GM19395 (cell line): ENCODE measurements at regions not wholly inside any gene's neighbourhood (a gene's known extent, or its start where the extent isn't known, plus 50 kb on each side); places are given as distances from the start of the nearest gene placed in this dataset.

Experiments
- ATAC-seq: cut with Tn5 transposase; IDR thresholded peaks from one replicate; pipeline ENCODE4 v1.9.1; 2021; ENCODE audit warnings: mild to moderate bottlenecking, moderate library complexity; ENCODE audit not compliant: unreplicated experiment

DNA sequence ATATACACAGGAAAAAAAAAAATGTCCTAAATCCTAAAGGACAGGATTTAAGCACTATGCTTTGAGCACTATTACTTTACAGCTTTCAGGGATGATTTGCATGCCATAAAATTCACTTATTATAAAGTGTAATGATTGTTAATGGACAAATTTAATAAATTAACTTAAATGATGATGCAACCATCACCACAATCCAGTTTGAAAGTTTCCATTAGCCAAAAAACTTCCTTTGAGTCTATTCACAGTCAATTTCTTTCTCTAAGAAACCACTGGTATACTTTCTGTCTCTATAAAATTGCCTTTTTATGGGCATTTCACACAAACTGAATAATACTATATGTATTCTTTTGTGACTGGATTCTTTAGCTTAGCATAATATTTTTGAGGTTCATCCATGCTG is 111.1 kb upstream of the RIOK3 start:
- no peak for ATAC-seq

DNA sequence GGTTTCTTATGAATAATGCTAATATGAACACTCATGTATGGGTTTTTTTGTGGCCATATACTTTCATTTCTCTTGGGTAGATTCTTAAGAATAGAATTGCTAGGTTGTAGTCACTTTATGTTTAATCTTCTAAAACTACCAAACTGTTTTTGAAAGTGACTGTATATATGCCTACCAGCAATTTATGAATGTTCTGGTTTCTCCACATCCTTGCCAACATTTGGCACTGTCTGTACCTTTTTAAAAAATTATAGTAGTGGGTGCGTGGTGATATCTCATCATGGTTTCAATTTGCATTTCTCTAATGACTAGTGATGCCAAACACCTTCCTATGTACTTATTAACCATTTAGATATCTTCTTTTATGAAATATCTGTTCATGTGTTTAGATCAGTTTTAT is 110.6 kb upstream of the RIOK3 start:
- no peak for ATAC-seq

DNA sequence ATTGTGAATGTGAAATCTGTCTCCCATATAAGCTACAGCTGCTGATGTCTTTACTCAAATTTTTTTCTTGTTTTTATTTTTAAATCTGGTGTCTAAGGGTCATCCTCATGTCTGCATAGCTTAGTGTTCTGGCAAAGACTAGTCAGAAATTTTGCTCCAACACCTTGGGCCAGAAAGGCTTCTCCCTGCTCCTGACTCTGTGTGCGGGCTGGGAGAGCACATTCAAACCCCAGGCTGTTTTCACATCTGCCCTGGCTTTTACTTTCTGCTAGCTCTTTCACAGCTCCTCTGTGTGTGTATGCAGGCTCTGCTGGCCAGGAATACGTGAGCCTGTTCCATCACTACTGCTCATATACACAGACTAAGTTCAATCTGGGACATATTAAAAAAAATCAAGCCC is 102.9 kb upstream of the RIOK3 start:
- no peak for ATAC-seq

DNA sequence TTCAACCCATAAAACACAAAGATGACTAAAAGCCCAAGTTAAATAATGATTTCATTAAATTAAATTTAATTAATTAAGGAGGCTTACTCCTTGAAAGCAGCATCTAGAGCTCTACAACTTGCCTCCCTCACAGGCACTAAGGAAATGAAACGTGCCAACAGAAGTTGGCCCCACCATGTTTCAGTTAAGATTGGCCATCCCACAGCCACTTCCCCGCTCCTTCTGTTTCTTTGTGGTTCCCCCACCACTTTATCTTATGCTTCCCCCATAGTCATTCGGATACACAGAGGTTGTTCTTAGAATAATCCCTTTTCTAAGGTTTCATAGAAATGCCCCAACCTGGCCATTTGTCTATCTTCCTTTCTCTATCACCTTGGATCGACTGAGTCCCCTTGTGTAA is 101.6 kb upstream of the RIOK3 start:
- no peak for ATAC-seq

DNA sequence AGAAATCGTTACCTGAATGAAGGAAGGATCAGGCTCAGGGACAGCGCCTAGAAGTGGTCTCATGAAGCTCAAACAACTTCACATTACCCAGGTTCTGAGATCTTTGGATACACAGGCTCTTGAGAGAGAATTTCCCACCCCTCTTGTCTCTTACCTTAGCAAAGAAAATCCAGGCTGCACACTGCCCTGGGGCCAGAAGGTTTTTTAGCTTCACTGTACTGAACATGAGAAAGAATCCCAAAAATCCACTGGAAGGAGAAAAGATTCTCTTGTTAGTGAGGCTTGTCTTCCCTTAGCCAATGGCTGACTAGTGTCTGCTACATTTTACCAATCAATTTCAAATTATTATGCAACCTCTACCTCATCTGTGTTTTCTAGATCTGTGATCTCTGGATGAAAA is 101.0 kb upstream of the RIOK3 start:
- no peak for ATAC-seq

DNA sequence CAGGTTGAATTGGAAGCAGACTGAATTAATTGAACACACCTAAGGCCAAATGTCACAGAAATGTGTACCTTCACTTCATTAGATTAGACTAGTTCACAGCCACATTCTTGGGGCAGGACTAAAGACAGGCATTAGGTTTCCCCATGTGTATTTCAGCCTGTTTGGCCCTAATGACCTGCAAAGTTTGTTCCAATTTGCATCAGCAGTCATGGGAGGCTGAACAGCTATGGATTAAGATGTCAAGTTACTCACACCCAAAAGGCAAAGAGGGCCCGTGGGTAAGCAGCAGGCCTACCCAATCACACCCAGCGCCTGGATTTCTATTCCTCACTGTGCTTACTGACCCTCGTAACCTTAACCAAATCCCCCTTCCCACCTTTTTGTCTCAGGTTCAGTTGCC is 99.6 kb upstream of the RIOK3 start:
- no peak for ATAC-seq

DNA sequence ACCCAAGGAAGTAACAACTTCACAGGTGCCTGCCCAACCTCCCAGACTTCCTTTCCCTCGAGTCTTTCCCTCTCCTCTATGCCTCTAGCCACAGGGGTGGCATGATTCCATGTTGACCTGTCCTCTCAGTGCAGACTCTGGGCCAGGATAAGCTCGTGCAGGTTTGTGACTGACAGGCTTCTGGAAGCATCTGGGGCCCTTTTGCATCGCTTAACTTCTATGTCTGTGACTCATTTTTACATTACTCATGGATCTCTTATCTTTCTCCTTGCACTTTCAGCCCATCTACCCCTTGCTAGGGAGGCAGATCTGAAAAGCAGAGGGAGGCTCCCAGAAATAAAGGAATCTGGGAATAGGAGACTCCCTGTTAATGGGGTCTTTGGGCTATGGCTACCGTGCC is 98.5 kb upstream of the RIOK3 start:
- ATAC-seq = no peak

DNA sequence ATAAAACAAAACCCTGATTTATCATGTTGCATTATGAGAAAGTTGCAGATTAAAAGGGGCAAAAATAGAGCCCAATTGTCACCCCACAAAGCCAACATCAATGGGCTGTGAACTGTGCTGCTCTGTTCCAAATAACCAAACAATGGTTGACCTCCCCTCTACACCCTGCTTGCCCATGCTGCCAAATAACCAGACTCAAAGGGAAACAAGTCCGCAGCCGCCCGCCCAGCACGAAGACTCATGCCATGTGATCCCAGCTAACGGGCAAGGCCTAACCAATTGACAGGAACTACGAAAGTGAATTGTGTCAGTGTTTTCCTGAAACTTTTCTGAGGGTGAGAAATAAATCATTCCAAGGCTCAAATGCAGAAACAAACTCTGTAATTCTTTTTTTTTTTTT is 97.9 kb upstream of the RIOK3 start:
- ATAC-seq = no peak

DNA sequence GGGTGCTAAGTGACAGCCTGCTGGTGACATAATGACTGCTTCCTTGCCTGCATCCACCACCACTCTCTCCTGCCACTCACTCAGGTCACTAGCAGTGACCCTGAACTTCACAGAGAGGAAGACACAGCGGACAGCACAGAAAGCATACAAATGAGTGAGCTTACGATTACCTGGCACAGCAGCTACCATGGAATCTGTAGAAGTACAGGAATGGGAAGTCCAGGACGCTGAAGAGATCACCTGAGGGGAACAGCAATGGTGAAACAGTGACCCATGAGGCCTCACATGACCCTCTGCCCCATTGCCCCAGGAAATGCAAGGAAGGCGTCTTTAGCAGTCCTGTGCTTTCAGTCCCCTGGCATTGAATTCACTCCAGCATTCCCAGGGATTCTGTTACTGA is 96.7 kb upstream of the RIOK3 start:
- no peak for ATAC-seq

DNA sequence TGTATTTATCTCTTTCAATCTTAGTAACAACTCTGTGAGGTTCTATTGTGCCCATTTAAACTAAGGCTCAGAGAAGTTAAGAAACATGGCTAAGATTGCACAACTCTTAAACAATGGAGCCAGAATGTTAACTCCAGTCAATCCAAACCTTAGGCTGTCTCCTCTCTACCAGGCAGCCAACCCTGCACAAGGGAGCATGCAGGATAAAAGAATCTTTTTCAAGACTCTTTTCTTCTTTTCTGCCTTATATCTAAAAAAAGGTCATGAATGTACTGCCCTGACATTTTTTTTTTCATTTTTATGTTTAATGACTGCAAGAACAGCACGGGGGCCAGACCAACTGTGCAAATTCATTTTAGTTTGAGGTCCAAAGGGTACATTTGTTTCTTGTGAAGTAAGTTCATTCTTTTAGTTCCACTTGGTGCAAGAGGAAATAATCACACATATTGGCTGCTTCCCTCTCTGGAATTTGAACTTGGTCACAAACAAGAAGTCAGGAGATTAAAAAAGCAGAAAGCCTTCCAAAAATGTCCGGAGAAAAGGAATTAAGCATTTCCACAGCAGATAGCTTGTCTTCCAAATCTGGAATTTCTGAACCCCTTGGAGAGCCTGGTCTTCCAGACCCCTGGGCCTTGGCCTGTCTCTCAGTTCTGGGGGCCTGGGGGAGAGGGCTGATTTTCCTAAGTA is 96.0 kb upstream of the RIOK3 start:
- no peak for ATAC-seq

DNA sequence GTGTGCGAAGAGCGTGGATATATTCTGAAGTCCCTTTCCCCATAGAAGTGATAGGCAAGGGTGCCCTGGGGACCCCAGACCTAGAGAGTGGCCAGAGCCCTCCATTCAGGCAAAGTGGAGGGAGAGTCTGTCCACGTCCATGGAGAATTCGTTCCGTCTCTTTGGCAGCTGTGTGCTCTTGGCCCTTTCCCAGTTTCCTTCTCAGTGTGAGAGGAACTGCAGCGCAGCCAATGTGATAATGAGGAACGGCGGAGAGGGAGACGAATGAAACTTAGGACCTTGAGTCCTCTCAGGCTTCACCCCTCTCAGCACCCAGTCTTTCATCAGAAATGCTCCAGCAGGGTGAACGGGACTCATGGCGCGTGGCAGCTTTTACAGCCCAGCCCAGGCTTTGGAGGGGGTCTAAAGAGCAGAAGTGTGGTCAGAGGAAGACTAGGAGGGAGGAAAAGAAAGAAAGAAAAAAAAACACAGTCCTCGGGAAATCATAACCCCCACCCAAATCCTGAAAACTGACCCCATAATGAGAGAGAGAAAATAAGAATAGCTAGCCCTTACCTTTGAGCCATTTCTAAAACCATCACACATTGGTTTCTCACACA is 95.0 kb upstream of the RIOK3 start:
- no peak for ATAC-seq

DNA sequence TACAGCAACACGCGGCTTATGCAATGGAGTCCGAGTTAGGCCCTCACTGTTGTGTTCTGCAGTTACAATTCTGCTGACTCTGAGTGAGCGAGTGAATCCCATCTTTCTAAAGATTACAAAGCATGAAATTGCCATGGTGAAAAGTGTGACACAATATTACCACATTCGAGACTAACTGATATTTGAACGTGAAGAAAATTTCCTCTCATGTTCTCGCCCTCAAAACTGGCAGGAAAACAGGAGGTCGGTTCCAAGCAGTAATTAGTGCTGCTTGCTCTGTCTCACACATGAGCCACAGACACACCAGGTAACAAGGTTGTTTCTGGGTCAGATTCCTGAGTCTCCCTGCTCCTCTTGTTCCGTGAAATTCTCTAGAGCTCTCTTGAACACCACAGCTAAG is 93.7 kb upstream of the RIOK3 start:
- no peak for ATAC-seq

DNA sequence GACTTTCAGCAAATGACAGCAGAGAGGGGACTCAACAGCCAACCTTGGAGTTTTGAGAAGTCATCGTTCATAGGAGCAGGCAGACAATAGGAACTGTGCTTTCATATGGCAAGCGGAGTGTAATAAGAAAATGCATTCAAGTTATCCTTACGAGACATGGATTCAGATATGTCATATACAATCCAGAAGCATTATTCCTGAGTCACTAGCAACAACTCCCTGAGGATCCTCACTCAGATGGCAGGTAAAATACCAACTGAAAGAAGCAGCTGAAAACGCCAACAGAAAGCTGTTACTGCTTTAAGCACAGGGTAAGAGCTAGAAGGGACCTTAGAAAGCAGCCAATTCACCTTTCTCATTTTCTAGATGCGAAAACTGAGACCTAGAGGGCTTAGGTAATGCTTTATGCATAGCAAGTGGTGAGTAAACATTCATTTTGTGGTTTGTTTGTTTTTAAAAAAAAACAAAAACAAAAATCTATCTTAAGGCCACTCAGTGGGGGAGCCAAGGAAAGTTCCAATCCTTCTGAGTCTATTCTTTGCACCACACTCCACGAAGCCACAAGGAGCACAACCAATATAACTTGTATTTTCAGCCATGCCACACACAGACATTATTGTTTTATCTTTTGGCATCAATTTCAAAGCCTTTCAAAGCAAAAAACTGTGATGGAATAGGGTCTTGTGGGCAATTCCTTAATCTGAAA is 89.1 kb upstream of the RIOK3 start:
- no peak for ATAC-seq

DNA sequence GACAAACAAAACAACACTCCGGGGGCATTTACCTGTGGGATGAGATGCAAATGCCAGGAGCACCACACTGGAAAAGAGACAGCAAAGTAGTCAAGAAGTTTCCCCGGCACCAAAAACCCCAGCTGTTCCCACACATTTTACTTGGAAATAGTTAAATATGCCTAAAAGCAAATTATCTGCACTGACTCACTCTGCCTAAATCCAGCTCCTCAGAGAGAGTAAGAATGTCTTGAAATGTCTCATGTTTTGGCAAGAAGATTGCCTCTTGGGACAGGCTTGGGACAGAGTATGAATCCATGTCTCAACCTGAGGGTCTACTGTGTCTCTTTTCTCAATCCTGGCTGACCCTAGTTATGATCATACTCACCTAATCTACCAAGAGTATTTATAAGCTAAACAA is 87.5 kb upstream of the RIOK3 start:
- no peak for ATAC-seq

DNA sequence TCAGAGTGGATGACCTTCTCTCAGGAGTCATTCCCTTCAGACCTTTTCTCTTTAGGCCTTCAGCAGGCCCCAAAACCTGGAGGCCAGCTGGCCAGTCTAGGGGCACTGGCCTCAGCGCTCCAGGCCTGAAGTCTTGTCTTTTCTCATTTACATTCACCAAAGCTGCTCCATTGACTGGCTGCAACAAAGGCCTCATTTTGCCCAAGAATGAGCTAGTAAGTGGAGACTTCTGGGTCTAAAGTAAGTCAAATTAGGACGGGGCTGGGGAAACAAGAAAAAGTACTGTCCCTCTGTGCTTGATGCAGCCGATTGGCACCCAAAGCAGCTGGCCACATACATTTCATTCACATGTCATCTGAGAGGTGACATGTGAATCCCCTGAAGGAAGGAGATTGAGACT is 83.8 kb upstream of the RIOK3 start:
- no peak for ATAC-seq

DNA sequence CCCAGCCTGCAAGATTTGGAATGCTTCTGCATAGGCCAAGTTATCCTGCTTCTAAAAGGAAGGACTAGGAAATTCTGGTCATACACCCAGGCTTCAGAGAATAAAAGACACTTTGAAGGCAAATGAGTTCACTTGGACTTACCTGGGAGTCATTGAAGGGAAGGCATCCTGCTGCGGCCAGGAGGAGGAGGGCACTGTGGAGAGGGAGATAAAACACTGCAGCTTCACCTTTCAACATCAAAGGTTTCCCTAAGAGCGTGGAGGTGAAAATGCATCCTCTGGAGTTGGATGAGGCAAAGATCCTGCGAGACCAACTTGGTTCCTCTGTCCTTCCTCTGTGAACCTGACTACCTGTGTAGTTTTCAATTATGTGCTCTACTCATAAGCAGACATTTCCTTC is 79.5 kb upstream of the RIOK3 start:
- no peak for ATAC-seq

DNA sequence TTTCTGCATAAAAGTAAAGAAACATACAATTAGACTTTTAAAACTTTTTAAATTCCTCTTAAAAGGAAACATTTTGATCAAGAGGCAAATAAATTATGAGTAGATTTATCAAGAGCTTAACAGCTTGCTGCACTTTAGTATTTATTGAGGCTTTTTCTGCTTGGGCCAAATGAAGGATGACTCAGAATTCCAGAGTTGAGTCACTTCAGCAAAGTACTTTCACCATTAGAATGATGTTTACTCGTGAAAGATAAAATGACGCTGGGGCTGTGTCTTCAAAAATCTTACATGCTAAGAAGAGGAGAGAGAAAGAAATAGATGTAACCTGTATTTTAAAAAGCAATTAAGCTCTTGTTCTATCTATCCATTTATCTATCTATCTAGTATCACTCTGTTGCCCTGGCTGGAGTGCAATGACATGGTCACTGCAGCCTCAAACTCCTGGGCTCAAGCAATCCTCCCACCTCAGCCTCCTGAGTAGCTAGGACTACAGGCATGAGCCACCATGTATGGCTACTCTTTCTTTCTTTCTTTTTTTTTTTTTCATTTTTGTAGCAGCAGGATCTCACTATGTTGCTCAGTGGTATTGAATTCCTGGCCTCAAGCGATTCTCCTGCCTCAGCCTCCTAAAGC is 75.3 kb upstream of the RIOK3 start:
- peak; percentile 67 for ATAC-seq

DNA sequence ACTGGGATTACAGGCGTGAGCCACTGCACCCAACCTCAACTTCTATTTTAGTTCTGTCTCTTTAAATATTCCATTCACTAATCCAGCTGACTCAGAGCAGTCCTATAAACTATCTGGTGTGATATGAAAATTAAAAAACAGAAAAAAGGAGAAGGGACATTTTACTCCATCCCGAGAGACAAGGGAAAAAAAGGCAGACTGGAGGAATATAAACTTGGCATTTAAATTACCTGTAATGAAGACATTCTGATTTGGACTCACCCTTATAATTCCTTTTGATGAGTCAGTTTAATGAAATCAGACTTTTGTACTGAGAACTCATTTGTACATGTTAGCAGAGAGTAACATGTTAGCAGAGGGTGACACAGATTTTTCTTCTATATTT is 74.8 kb upstream of the RIOK3 start:
- no peak for ATAC-seq

DNA sequence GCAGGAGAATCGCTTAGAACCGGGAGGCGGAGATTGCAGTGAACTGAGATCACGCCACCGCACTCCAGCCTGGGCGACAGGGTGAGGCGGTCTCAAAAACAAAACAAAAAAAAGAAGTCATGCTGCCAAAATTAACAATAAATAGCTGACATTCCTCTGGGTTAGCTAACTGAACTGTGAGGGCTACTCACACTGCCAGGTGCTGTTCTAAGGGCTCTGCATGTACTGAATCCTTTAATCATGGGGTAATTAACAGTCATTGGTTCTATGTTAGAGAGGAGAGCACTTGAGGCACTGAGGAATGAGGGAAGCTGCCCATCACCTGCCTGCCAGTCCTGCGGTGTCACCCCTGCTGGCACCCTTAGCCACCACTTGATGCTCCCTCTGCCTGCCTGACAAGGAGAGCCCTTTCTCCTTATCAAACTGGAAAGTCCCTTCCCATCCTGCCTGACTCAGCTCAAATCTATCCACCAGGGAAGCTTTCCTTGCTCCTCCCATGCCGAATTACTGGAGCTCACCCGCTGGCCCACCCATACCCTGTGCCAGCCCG is 73.0 kb upstream of the RIOK3 start:
- ATAC-seq = no peak

DNA sequence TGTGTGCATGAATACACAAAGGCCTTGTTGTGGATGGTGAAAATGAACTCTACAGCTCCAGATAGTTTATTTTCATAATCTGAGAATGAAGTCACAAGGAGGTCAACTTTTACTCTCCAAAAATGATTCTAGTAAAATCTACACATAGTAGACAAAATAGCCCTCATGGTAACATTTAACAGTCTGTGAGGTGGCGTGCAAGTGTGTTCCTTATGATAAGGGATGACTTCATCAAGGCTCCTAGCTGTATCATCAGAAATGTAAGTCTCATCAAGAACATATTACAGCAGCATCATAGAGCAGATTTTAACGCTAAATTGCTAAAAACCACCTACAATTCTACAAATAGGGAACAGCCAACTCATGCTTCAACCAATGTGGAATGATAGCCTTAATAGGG is 72.3 kb upstream of the RIOK3 start:
- no peak for ATAC-seq

DNA sequence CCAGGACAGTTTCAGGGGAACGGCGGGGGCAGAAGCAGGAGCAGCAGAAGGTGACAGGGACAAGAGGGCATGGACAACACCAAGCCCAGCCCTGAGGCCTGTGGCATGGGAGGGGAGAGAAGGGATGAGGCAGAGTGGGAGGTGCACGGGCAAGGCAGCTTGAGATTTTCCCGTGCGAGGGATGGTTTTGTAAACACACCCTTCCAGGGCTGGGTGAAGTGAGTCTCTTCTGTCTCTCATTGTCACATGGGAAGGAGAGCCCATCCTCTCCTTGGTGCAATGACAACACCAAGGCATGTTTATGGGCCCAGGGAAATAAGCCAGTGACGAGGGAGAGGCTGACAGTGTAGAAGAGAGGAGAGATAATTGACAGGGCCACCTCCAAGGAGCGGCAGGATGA is 69.6 kb upstream of the RIOK3 start:
- no peak for ATAC-seq
